KMS-11 (cell line): ENCODE measurements at regions not wholly inside any gene's neighbourhood (a gene's known extent, or its start where the extent isn't known, plus 50 kb on each side); places are given as distances from the start of the nearest gene placed in this dataset.

ENCODE experiments used
- H2AFZ ChIP-seq: fragments of 200-600 bp; sonication (generic); 2 replicates; pipeline ENCODE4 v1.6.1; 2016; ENCODE audit warnings: antibody characterized with exemption, mixed run types, low read depth
- H3K27ac ChIP-seq: fragments of 200-600 bp; sonication (generic); 2 replicates; pipeline ENCODE4 v1.6.1; 2016; ENCODE audit warnings: mild to moderate bottlenecking, mixed run types
- H3K27me3 ChIP-seq: fragments of 200-600 bp; sonication (generic); 2 replicates; pipeline ENCODE4 v1.6.1; 2017; ENCODE audit warnings: mild to moderate bottlenecking, low read depth, mixed run types, moderate library complexity; ENCODE audit not compliant: insufficient read depth
- H3K36me3 ChIP-seq: fragments of 200-600 bp; sonication (generic); 2 replicates; pipeline ENCODE4 v1.6.1; 2017; ENCODE audit warnings: mild to moderate bottlenecking, mixed run types; ENCODE audit not compliant: insufficient read depth
- H3K4me1 ChIP-seq: fragments of 200-600 bp; sonication (generic); 2 replicates; pipeline ENCODE4 v1.6.1; 2016; ENCODE audit warnings: mild to moderate bottlenecking, low read depth, mixed run types; ENCODE audit not compliant: poor library complexity, severe bottlenecking
- H3K4me2 ChIP-seq: fragments of 200-600 bp; sonication (generic); 2 replicates; pipeline ENCODE4 v1.7.0; 2016; ENCODE audit warnings: mild to moderate bottlenecking, mixed run types
- H3K4me3 ChIP-seq: fragments of 200-600 bp; sonication (generic); IDR thresholded peaks from 2 replicates; pipeline ENCODE4 v1.6.1; 2017; ENCODE audit warnings: low read depth, low read length, mixed read lengths; ENCODE audit not compliant: insufficient read depth
- H3K79me2 ChIP-seq: fragments of 200-600 bp; sonication (generic); 2 replicates; pipeline ENCODE4 v1.6.1; 2016; ENCODE audit warnings: low read depth, mixed run types; ENCODE audit not compliant: insufficient read depth
- H3K9ac ChIP-seq: fragments of 200-600 bp; sonication (generic); 2 replicates; pipeline ENCODE4 v1.6.1; 2016; ENCODE audit warnings: mild to moderate bottlenecking, mixed run types
- H4K20me1 ChIP-seq: fragments of 200-600 bp; sonication (generic); 2 replicates; pipeline ENCODE4 v1.6.1; 2016; ENCODE audit warnings: mild to moderate bottlenecking, mixed run types; ENCODE audit not compliant: insufficient read depth
- CTCF ChIP-seq: fragments of 200-600 bp; sonication (generic); conservative IDR thresholded peaks from 2 replicates; pipeline ENCODE4 v1.6.1; 2017; ENCODE audit warnings: low read depth, mild to moderate bottlenecking, antibody characterized with exemption, low read length, moderate library complexity, mixed read lengths

GRCh38 chr14:58808828-58809227 lies 171.1 kb downstream of the DACT1 start:
- no peak overlapping the region for H3K4me3 ChIP-seq
- no peaks in the 10 kb centered on the region for H3K4me1 ChIP-seq
- H3K4me2 ChIP-seq = no peak overlapping the region
- no peak overlapping the region for H3K27ac ChIP-seq
- H3K27me3 ChIP-seq = no peaks in the 10 kb centered on the region
- H4K20me1 ChIP-seq = no peaks in the 10 kb centered on the region
- H3K36me3 ChIP-seq = no peaks in the 10 kb centered on the region
- no peak for TF ChIP-seq CTCF
- no peak overlapping the region for H2AFZ ChIP-seq
- no peak overlapping the region for H3K9ac ChIP-seq
- no peaks in the 10 kb centered on the region for H3K79me2 ChIP-seq

GRCh38 chr14:58809520-58809919 lies 171.8 kb downstream of the DACT1 start:
- no peak for TF ChIP-seq CTCF
- Histone ChIP-seq H3K9ac (no peak overlapping the region), H3K4me2 (no peak overlapping the region), H3K79me2 (no peaks in the 10 kb centered on the region), H4K20me1 (no peaks in the 10 kb centered on the region), H3K4me1 (no peaks in the 10 kb centered on the region), H3K27ac (no peak overlapping the region), H3K36me3 (no peaks in the 10 kb centered on the region), H3K27me3 (no peaks in the 10 kb centered on the region), H3K4me3 (no peak overlapping the region), H2AFZ (no peak overlapping the region)

- no peak overlapping the region for H3K4me3 ChIP-seq
- H3K27ac ChIP-seq = no peak overlapping the region
- H3K79me2 ChIP-seq = no peaks in the 10 kb centered on the region
- H3K4me1 ChIP-seq = no peaks in the 10 kb centered on the region
- TF ChIP-seq CTCF = no peak
- no peaks in the 10 kb centered on the region for H4K20me1 ChIP-seq
- no peaks in the 10 kb centered on the region for H3K27me3 ChIP-seq
- H3K36me3 ChIP-seq = no peaks in the 10 kb centered on the region
- H3K4me2 ChIP-seq = no peak overlapping the region
- H3K9ac ChIP-seq = no peak overlapping the region
- no peak overlapping the region for H2AFZ ChIP-seq
Measured at GRCh38 chr14:58812050-58812910, 174.5 kb downstream of the DACT1 start.

- Histone ChIP-seq H4K20me1 (no peaks in the 10 kb centered on the region), H3K79me2 (no peaks in the 10 kb centered on the region), H3K36me3 (no peaks in the 10 kb centered on the region), H3K27ac (no peak overlapping the region), H3K9ac (no peak overlapping the region), H3K4me1 (no peaks in the 10 kb centered on the region), H3K4me2 (no peak overlapping the region), H3K27me3 (no peaks in the 10 kb centered on the region), H2AFZ (no peak overlapping the region), H3K4me3 (no peak overlapping the region)
- TF ChIP-seq CTCF = no peak
Measured at GRCh38 chr14:58813745-58814144, 176.0 kb downstream of the DACT1 start.
